Suppressor macrophage (primary cell): ENCODE measurements at regions not wholly inside any gene's neighbourhood (a gene's known extent, or its start where the extent isn't known, plus 50 kb on each side); places are given as distances from the start of the nearest gene placed in this dataset.

Experiments
- DNase-seq, 4 experiments: peaks; one replicate each; pipeline ENCODE4 v3.0.0-alpha.2; 2020 to 2022

- no peak for DNase-seq
These were observed 110.7 kb upstream of the CTSC start for GRCh38 chr11:88448131-88448670.

GRCh38 chr11:88447281-88447680 lies 109.7 kb upstream of the CTSC start:
- peak; percentile 14 to 60 (median 35) for DNase-seq

GRCh38 chr11:88439356-88439755 lies 101.8 kb upstream of the CTSC start:
- no peak for DNase-seq

- DNase-seq, result peak in 1 of 4 experiments; percentile 13
These were observed 101.2 kb upstream of the CTSC start for GRCh38 chr11:88438721-88439120.

DNA sequence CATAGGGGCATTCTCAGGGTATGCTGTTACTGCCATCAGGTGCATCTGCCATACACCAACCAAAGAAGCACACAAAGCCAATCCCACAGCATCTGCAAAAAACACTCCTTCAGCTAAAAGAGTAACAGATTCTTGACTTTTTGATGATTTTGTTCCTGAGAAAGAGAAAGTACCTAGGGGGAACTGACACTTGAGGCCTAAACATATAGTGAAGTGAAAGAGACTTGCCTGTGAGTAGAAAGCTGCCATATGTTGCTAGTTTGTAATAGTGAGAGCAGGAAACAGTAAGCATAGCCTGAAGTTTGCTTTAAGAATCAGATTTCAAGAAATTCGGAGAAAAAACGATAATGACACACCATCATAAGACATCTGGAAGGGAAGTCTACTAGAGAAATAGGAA lies 97.9 kb upstream of the CTSC start:
- peak; percentile 15 to 75 (median 42) for DNase-seq

DNA sequence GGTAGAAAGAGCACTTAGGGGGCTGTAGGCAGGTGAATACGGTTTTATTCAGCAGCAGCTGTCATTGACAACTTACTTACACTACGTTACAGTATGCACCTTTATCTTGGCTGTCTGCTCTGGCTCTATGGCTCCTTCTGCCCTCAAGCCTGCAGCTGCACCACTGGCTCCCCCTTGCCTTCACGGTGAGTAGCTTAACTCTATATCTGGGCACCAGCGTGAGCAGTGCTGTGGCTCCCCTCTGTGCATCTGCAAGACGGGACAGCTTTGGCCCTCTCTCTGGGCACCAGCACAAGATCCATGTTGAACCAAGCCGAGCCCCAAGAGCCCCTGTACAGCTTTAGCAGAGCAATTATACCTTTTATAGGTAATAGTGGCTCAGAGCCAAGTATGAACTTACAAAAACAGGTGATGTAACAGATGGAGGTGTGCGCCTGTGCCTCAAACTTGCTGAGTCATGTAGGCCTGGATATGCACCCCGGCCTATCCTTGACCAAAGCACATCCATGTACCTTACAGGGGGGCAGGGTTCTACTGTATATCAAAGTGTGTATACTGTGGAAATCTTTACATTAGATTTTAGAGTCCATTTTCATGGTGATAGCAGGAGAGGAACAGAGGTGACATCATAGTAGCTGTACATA lies 96.9 kb upstream of the CTSC start:
- no peak for DNase-seq

- no peak for DNase-seq
These were observed 96.1 kb upstream of the CTSC start for GRCh38 chr11:88433536-88434230.

GRCh38 chr11:88431675-88432341 lies 94.3 kb upstream of the CTSC start:
- no peak for DNase-seq

DNA sequence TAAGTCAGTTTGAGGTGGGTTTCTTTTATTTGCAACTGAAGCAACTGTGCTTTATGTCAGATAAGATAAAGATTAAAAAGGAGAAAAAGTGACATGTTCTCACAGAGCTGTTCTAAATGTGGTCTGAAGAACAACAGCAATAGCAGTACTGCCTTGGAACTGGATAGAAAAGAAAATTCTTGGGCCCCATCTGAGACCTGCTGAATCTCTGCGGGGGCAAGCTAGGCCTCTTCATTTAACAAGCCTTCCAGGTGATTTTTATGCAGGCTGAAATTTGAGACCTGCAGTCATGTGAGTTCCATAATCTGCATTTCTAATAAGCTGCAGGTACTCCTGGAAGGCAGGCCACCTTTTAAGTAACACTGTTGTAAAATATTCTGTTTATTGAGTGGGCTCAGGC lies 91.4 kb upstream of the CTSC start:
- no peak for DNase-seq

DNA sequence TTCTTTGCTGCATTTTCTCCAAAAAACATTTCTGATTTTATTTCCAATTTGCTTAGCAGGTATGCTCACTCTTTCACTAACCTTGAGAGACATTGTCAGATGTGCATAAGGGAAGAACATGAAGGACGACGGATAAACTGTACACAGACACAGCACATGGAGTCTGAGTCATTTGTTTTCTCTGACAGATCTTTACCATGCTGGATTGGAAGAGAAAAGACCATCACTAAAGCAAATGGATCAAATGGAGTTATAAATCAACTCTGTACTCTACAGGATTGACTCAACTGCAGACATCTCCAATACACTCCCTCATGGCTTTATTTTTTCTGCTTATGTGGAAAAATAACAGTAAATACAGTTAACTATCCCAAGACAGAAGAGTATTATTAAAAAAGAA lies 90.2 kb upstream of the CTSC start:
- DNase-seq, result no peak

GRCh38 chr11:88424881-88425280 lies 87.3 kb upstream of the CTSC start:
- no peak for DNase-seq

GRCh38 chr11:88421530-88421929 lies 84.0 kb upstream of the CTSC start:
- DNase-seq, result peak; percentile 72 to 91 (median 86)

DNA sequence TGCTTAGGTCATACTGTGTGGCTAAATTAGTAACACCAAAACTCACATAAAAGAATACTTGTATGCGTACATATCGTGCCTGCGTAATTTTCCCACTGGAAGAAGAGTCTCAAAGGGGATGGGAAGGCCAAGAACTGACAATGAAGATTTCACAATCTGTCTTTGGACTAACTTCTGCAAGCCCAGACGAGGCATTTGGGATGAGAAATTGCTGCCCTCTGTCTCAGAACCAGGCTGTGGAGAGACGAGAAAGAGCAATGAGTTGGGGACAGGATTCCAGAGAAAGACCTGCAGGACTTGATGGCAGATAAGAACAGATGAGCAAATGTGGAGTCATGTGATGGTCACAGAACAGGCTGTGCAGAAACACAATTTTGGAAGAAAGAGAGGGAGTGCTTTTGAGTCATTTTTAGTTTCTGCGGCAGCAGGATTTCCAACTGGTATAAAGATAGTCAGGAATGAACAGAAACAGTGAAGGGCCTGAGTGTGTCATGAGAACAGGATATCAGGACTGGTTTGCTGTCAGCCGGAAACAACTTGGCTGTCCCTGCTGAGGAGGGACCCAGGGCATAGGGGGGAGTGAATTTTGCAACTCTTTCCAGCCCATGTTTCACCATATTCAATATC lies 82.7 kb upstream of the CTSC start:
- DNase-seq, result peak; percentile 16 to 57 (median 42)

- DNase-seq, result no peak
These were observed 81.0 kb upstream of the CTSC start for GRCh38 chr11:88418508-88418907.

DNA sequence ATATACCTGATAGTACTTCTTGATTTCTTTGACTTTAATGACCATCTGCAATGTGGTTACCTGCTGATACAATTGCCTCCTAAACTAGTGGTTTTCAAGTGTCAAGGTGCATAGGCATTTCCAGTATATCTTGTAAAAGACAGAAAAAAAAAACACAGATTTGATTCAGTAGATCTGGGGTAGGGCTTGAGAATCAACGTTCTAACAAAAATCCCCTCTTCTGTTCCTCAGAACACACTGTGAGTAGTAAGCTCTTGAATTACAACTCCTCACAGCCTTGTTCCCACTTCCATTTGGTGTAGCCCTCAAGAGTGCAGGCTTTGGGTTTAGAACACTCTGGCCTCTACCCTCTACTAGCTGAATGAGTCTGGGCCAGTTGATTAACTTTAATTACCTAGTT lies 78.0 kb upstream of the CTSC start:
- DNase-seq, result no peak

- no peak for DNase-seq
These were observed 77.5 kb upstream of the CTSC start for GRCh38 chr11:88414981-88415413.

DNA sequence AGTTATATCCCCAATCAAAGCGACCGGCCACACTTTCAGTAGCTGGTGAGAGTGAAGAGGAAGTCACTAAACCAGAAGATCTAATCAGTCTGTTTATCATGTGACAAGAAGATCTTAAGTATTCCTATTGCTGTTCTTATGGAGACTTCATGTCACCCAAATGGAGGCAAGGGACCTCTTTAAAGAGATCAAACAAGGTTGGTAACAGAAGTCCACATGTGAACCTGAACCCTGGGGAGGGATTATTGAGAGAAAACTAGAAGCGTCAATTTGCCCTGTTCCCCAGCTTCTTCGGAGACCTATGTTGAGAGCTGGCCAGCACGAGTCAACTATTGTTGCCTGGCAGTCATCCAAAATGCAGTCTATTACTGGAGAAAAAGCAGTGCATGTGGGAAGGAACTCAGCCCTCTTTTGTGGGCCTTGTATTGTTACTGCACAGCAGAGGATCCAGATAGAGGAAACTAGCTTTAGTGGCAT lies 76.9 kb upstream of the CTSC start:
- peak; percentile 81 to 95 (median 88) for DNase-seq

- DNase-seq, result no peak
These were observed 73.7 kb upstream of the CTSC start for GRCh38 chr11:88411265-88411664.

GRCh38 chr11:88410656-88411055 lies 73.1 kb upstream of the CTSC start:
- no peak for DNase-seq

DNA sequence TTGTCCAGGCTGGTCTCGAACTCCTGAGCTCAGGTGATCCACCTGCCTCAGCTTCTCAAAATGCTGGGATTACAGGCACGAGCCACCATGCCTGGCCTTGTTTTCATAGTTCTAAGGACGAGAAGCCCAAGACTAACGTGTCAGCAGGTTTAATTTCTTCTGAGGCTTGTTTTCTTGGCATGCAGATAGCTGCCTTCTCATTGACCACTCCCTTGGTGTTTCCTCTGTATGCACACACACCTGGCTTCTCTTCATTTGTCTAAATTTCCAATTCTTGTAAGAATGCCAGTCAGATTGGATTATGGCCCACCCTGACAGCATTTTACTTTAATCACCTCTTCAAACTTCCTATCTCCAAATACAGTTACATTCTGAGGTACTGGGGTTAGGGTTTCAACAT lies 72.5 kb upstream of the CTSC start:
- no peak for DNase-seq

DNA sequence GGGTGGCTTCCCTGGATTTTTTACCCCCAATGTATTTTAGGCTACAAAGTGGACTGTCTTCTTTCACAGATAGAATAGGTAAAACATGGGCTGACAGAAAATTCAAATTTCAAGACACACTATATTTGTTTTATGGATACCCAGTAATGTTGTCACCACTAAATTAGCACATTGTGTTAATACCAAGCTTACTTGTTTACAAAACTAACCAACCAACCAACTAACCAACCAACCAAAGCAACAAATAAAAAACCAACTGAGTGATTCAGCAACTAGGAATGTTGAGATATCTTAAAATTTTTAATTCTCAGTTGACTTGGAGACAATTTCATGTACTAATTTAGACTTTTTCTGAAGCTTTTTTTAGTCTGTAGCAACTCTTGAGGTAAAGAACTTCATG lies 69.3 kb upstream of the CTSC start:
- DNase-seq, result no peak

DNA sequence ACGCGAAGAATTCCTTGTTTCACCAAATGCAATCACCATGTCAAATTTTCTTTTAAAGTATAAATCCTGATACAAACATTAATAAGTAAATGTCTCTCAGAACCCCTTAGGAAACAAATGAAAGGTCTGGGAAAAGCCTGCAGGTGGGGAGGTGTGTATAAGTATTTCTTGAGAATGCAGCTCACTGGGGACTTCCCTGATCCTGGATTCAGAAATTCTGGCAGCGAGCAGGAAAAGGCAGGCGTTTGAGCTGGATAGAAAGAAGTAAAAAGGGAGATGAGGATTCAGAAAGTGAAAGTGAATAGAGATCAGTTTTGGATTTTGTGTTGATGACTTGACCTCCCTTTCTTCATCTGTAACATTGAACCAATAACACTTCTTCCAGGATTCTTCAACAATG lies 68.3 kb upstream of the CTSC start:
- DNase-seq, result no peak
